ENCODE measurements at regions not wholly inside any gene's neighbourhood (a gene's known extent, or its start where the extent isn't known, plus 50 kb on each side); places are given as distances from the start of the nearest gene placed in this dataset.

DNA sequence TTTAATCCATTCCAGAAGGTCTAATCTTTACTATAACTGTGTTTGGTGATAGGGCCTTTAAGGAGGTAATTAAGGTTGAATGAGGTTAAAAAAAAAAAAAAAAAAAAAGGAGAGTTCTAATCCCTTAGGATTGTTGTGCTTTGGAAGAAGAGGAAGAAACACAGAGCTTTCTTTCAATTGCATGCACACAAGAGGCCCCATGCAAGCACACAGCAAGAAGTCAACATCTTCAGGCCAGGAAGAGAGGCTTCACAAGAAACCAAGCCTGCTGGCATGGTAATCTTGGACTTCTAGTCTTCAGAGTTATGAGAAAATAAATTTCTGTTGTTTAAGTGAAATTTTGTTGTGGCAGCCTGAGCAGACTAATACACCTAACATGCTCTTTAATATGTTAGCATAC, 118.6 kb downstream of the NAA11 start:
- ATAC-seq = no peak

GRCh38 chr4:79206660-79207059, 119.2 kb downstream of the NAA11 start:
- H3K27ac ChIP-seq = no peak overlapping the region
- no peaks in the 10 kb centered on the region for H3K36me3 ChIP-seq (ENCODE audit: insufficient read depth in 1 of 2, low read depth in 1 of 2)
- no peak overlapping the region for H3K4me3 ChIP-seq
- 93 to 98% (median 93%) methylated on average over 4 of the region's 4 CpGs for WGBS, 3 donors
- no peak for ATAC-seq
- H3K4me1 ChIP-seq = no peaks in the 10 kb centered on the region
- H3K27me3 ChIP-seq (ENCODE audit: insufficient read depth in 3 of 3, low read length in 2 of 3) = no peaks in the 10 kb centered on the region
- no peaks in the 10 kb centered on the region for H3K9me3 ChIP-seq
- no peak for TF ChIP-seq CTCF (IDR thresholded peaks at IDR 0.05)
- DNase-seq = no peak
- intact Hi-C loops (cut with DNase I) = no loop called here

More for the DNA sequence above, 118.6 kb downstream of the NAA11 start:
- no peaks in the 10 kb centered on the region for H3K4me1 ChIP-seq
- no peak for TF ChIP-seq CTCF (IDR thresholded peaks at IDR 0.05)
- H3K36me3 ChIP-seq (ENCODE audit: insufficient read depth in 1 of 2, low read depth in 1 of 2) = no peaks in the 10 kb centered on the region
- no peak overlapping the region for H3K4me3 ChIP-seq
- no peak for DNase-seq
- intact Hi-C loops (cut with DNase I) = no loop called here
- H3K27ac ChIP-seq = no peak overlapping the region
- no peaks in the 10 kb centered on the region for H3K27me3 ChIP-seq (ENCODE audit: insufficient read depth in 3 of 3, low read length in 2 of 3)
- H3K9me3 ChIP-seq = no peaks in the 10 kb centered on the region

DNA sequence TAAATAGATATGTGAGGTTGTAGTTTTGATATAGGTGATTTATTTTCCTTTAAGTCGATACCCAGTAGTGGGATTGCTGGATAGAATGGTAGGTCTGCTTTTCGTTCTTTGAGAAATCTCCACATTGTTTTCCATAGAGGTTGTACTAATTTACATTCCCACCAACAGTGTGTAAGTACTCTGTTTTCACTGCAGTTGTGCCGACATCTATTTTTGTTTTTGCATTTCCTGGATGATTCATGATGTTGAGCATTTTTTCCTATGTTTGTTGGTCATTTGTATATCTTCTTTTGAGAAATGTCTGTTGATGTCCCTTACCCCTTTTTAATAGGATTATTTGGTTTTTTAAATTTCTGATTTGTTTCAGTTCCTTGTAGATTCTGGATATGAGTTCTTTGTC, 120.7 kb downstream of the NAA11 start:
- H3K4me1 ChIP-seq = no peaks in the 10 kb centered on the region
- TF ChIP-seq CTCF (IDR thresholded peaks at IDR 0.05) = no peak
- no peak overlapping the region for H3K4me3 ChIP-seq
- no peaks in the 10 kb centered on the region for H3K36me3 ChIP-seq (ENCODE audit: insufficient read depth in 1 of 2, low read depth in 1 of 2)
- ATAC-seq (no peak), DNase-seq (no peak)
- no peaks in the 10 kb centered on the region for H3K27me3 ChIP-seq (ENCODE audit: insufficient read depth in 3 of 3, low read length in 2 of 3)
- H3K9me3 ChIP-seq = no peaks in the 10 kb centered on the region
- H3K27ac ChIP-seq = no peak overlapping the region
- 79 to 88% (median 88%) methylated on average over 3 of the region's 3 CpGs for WGBS, 3 donors
- intact Hi-C loops (cut with DNase I) = no loop called here

DNA sequence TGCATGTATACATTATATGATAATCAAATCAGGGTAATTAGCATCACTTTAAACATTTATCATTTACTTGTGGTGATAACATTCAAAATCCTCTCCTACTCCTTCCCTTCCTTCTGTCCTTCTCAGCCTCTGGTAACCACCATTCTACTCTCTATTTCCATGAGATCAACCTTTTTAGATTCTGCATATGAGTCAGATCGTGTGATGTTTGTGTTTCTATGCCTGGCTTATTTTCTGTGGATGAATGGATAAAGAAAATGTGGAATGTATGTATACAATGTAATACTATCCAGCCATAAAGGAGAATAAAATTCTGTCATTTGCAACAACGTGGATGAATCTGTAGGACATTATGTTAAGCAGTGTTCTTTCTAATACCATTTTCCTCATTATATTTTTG, 123.9 kb downstream of the NAA11 start:
- Histone ChIP-seq H3K36me3 (ENCODE audit: insufficient read depth in 1 of 2, low read depth in 1 of 2) (no peaks in the 10 kb centered on the region), H3K27ac (no peak overlapping the region), H3K4me1 (no peaks in the 10 kb centered on the region), H3K27me3 (ENCODE audit: insufficient read depth in 3 of 3, low read length in 2 of 3) (no peaks in the 10 kb centered on the region), H3K9me3 (no peaks in the 10 kb centered on the region), H3K4me3 (no peak overlapping the region)
- ATAC-seq (no peak), DNase-seq (no peak)
- intact Hi-C loops (cut with DNase I) = no loop called here
- WGBS, 3 donors = 73 to 78% (median 77%) methylated on average over 2 of the region's 2 CpGs
- TF ChIP-seq CTCF (IDR thresholded peaks at IDR 0.05) = no peak

DNA sequence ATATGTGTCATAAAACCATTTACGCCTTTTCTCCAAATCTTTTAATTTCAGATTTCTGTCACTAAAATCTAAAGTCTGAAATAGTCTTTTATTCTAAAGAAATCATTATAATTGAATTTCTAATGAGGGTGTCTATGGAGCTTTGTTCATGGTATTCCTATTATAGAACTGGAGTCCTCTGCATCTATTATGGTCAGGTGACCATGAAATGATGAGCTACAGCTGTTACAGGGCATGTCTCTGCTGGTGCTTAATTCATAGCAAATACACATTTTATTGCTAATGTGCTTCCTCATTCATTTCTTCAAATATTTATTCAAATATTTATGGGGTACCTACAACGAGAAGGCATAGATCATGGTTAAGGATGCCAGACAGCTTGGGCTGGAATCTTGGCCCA, 126.1 kb downstream of the NAA11 start:
- no peak overlapping the region for H3K4me3 ChIP-seq
- WGBS, 3 donors = 86 to 93% (median 88%) methylated on average over 2 of the region's 2 CpGs
- H3K27ac ChIP-seq = no peak overlapping the region
- H3K4me1 ChIP-seq = no peaks in the 10 kb centered on the region
- H3K9me3 ChIP-seq = no peaks in the 10 kb centered on the region
- DNase-seq (no peak), ATAC-seq (no peak)
- no peaks in the 10 kb centered on the region for H3K27me3 ChIP-seq (ENCODE audit: insufficient read depth in 3 of 3, low read length in 2 of 3)
- intact Hi-C loops (cut with DNase I) = no loop called here
- TF ChIP-seq CTCF (IDR thresholded peaks at IDR 0.05) = no peak
- H3K36me3 ChIP-seq (ENCODE audit: insufficient read depth in 1 of 2, low read depth in 1 of 2) = no peaks in the 10 kb centered on the region
